ENCODE measurements at regions not wholly inside any gene's neighbourhood (a gene's known extent, or its start where the extent isn't known, plus 50 kb on each side); places are given as distances from the start of the nearest gene placed in this dataset.

DNA sequence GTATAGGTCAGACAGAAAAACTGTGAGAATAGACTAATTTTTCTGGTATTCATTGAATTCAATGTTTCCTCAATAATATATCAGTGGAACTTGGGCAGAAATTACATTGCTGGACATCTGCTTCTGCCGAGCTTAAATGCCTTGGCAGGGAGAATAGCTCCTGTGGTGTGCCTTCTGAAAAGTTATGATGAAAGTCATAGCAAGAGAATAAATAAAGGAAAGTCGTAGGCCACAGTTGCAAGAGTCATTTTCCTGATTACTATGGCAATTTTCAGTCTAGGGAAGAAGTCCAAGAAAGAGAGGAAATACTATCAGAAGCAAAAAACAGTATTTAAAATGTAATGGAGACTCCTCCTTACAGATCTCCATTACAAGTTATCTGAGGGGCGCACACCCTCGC, 1596.1 kb upstream of the WWC1 start:
- no peak for TF ChIP-seq EZH2phosphoT487 (IDR thresholded peaks at IDR 0.05; ENCODE audit: borderline replicate concordance, low read depth, low read length)
- TF ChIP-seq, protein P1, sequence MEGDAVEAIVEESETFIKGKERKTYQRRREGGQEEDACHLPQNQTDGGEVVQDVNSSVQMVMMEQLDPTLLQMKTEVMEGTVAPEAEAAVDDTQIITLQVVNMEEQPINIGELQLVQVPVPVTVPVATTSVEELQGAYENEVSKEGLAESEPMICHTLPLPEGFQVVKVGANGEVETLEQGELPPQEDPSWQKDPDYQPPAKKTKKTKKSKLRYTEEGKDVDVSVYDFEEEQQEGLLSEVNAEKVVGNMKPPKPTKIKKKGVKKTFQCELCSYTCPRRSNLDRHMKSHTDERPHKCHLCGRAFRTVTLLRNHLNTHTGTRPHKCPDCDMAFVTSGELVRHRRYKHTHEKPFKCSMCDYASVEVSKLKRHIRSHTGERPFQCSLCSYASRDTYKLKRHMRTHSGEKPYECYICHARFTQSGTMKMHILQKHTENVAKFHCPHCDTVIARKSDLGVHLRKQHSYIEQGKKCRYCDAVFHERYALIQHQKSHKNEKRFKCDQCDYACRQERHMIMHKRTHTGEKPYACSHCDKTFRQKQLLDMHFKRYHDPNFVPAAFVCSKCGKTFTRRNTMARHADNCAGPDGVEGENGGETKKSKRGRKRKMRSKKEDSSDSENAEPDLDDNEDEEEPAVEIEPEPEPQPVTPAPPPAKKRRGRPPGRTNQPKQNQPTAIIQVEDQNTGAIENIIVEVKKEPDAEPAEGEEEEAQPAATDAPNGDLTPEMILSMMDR (conservative IDR thresholded peaks at IDR 0.05; ENCODE audit: low read length) = no peak

DNA sequence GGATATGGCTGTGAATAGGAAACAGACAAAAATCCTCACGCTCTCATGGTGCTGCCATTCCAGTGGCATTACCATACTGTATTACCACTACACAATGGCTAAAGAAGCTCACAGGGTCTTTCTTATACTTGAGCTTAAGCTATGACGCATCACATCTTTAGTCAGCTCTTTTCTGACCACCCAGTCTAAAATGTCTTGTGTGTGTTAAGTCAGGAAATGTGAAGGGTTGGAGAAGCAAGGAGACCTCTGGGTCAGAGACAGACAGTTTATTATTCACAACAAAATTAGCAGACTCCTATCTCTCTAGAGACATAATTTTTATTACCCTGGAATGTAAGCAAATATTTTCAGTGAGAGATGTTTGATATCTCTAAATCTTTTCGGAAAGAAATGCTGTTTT, 1583.2 kb upstream of the WWC1 start:
- Histone ChIP-seq H3K36me3 (ENCODE audit: insufficient read depth, low read length) (no peaks in the 10 kb centered on the region), H3K27ac (ENCODE audit: low read depth, low read length, poor library complexity, severe bottlenecking) (no peak overlapping the region), H3K4me2 (ENCODE audit: low read length) (no peak overlapping the region), H3K4me1 (ENCODE audit: insufficient read depth, low read length, poor library complexity, severe bottlenecking) (no peaks in the 10 kb centered on the region), H3K4me3 (ENCODE audit: low read depth, low read length, poor library complexity, severe bottlenecking) (no peak overlapping the region), H3K79me2 (ENCODE audit: insufficient read depth, low read depth, low read length) (no peaks in the 10 kb centered on the region), H3K9me3 (ENCODE audit: low read length) (no peaks in the 10 kb centered on the region), H3K9me2 (ENCODE audit: insufficient read depth, low read length) (no peaks in the 10 kb centered on the region), H2AFZ (ENCODE audit: low read length) (no peak overlapping the region), H4K20me1 (ENCODE audit: insufficient read depth, low read length) (no peaks in the 10 kb centered on the region)
- TF ChIP-seq, protein P1 (conservative IDR thresholded peaks at IDR 0.05; ENCODE audit: low read length) = no peak
- TF ChIP-seq EZH2phosphoT487 (IDR thresholded peaks at IDR 0.05; ENCODE audit: borderline replicate concordance, low read depth, low read length) = no peak
- POLR2A ChIA-PET = interaction anchor here (0.5 kb wide), 1 partner anchor 104 kb away, joined by 3 read pairs; no protein-coding TSS in a partner anchor
- intact Hi-C loops (cut with micrococcal nuclease; ENCODE audit: unreplicated experiment) = no loop called here
- no TSS peak for BruUV-seq (replicated peaks)
- CTCF ChIA-PET (ENCODE audit: unreplicated experiment) = no interaction called here
- DNase-seq (ENCODE audit: low spot score) = no peak

More for the DNA sequence above, 1596.1 kb upstream of the WWC1 start:
- Histone ChIP-seq H3K4me2 (ENCODE audit: low read length) (no peak overlapping the region), H3K36me3 (ENCODE audit: insufficient read depth, low read length) (no peaks in the 10 kb centered on the region), H4K20me1 (ENCODE audit: insufficient read depth, low read length) (no peaks in the 10 kb centered on the region), H3K4me1 (ENCODE audit: insufficient read depth, low read length, poor library complexity, severe bottlenecking) (no peaks in the 10 kb centered on the region), H3K4me3 (ENCODE audit: low read depth, low read length, poor library complexity, severe bottlenecking) (no peak overlapping the region), H3K9me2 (ENCODE audit: insufficient read depth, low read length) (no peaks in the 10 kb centered on the region), H3K9me3 (ENCODE audit: low read length) (no peaks in the 10 kb centered on the region), H2AFZ (ENCODE audit: low read length) (no peak overlapping the region), H3K27ac (ENCODE audit: low read depth, low read length, poor library complexity, severe bottlenecking) (no peak overlapping the region), H3K79me2 (ENCODE audit: insufficient read depth, low read depth, low read length) (no peaks in the 10 kb centered on the region)
- no peak for DNase-seq (ENCODE audit: low spot score)
- ChIA-PET CTCF (ENCODE audit: unreplicated experiment) (no interaction called here), POLR2A (no interaction called here)
- BruUV-seq (replicated peaks) = no TSS peak
- intact Hi-C loops (cut with micrococcal nuclease; ENCODE audit: unreplicated experiment) = no loop called here

DNA sequence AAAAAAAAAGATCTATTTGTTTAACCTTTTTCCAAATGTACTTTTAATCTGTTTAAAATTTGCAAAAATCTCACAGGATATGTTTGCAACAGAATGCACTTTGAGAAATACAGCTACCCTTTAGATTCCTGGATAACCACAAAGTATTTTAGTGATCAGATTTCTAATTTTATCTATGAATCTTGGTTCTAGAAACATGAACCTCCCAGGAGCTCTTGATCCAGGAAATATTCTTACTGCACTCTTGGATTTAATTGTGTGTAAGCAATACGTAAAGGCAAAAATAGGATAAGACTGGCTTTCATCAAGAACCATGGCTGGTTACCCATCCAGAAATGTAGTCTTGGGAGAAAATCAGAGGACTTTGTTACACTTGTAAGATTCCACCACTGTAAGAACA, 1581.8 kb upstream of the WWC1 start:
- no peaks in the 10 kb centered on the region for H4K20me1 ChIP-seq (ENCODE audit: insufficient read depth, low read length)
- H3K79me2 ChIP-seq (ENCODE audit: insufficient read depth, low read depth, low read length) = no peaks in the 10 kb centered on the region
- no TSS peak for BruUV-seq (replicated peaks)
- H3K9me2 ChIP-seq (ENCODE audit: insufficient read depth, low read length) = no peaks in the 10 kb centered on the region
- intact Hi-C loops (cut with micrococcal nuclease; ENCODE audit: unreplicated experiment) = no loop called here
- no peak for TF ChIP-seq EZH2phosphoT487 (IDR thresholded peaks at IDR 0.05; ENCODE audit: borderline replicate concordance, low read depth, low read length)
- TF ChIP-seq, protein P1 (conservative IDR thresholded peaks at IDR 0.05; ENCODE audit: low read length) = no peak
- no peaks in the 10 kb centered on the region for H3K4me1 ChIP-seq (ENCODE audit: insufficient read depth, low read length, poor library complexity, severe bottlenecking)
- no peak overlapping the region for H3K4me2 ChIP-seq (ENCODE audit: low read length)
- CTCF ChIA-PET (ENCODE audit: unreplicated experiment) = no interaction called here
- no peak overlapping the region for H3K4me3 ChIP-seq (ENCODE audit: low read depth, low read length, poor library complexity, severe bottlenecking)
- H3K9me3 ChIP-seq (ENCODE audit: low read length) = no peaks in the 10 kb centered on the region
- no peak for DNase-seq (ENCODE audit: low spot score)
- no peak overlapping the region for H2AFZ ChIP-seq (ENCODE audit: low read length)
- no peak overlapping the region for H3K27ac ChIP-seq (ENCODE audit: low read depth, low read length, poor library complexity, severe bottlenecking)
- POLR2A ChIA-PET = no interaction called here
- no peaks in the 10 kb centered on the region for H3K36me3 ChIP-seq (ENCODE audit: insufficient read depth, low read length)
